ENCODE measurements at regions not wholly inside any gene's neighbourhood (a gene's known extent, or its start where the extent isn't known, plus 50 kb on each side); places are given as distances from the start of the nearest gene placed in this dataset.

GRCh38 chr11:24406389-24406788, 90.5 kb upstream of the LUZP2 start:
- Histone ChIP-seq H3K4me3 (no peak overlapping the region), H3K9me3 (replicated peaks in 1 of 3) (no peaks in the 10 kb centered on the region), H3K36me3 (replicated peaks in 1 of 2) (no peaks in the 10 kb centered on the region), H3K27ac (no peak overlapping the region), H3K4me1 (replicated peaks in 1 of 2) (no peaks in the 10 kb centered on the region), H3K27me3 (no peaks in the 10 kb centered on the region)
- DNase-seq, result no peak
- TF ChIP-seq CTCF (IDR thresholded peaks at IDR 0.05) (no peak), POLR2A (IDR thresholded peaks at IDR 0.05) (no peak)
- intact Hi-C loops (cut with DNase I), result no loop called here
- 70 to 81% (median 80%) methylated on average over 6 of the region's 6 CpGs for WGBS, 4 donors

- 92 to 96% (median 95%) methylated on average over 9 of the region's 9 CpGs for WGBS, 4 donors
- no peaks in the 10 kb centered on the region for H3K9me3 ChIP-seq (replicated peaks in 1 of 3)
- no peaks in the 10 kb centered on the region for H3K4me1 ChIP-seq (replicated peaks in 1 of 2)
- H3K27me3 ChIP-seq, result no peaks in the 10 kb centered on the region
- H3K27ac ChIP-seq, result no peak overlapping the region
- no peak for TF ChIP-seq CTCF (IDR thresholded peaks at IDR 0.05)
- no peak for TF ChIP-seq POLR2A (IDR thresholded peaks at IDR 0.05)
- intact Hi-C loops (cut with DNase I), result no loop called here
- no peak overlapping the region for H3K4me3 ChIP-seq
- H3K36me3 ChIP-seq (replicated peaks in 1 of 2), result no peaks in the 10 kb centered on the region
- DNase-seq, result no peak
These were observed 89.9 kb upstream of the LUZP2 start for GRCh38 chr11:24406980-24407379.

GRCh38 chr11:24407733-24408132, 89.1 kb upstream of the LUZP2 start:
- no peak overlapping the region for H3K4me3 ChIP-seq
- intact Hi-C loops (cut with DNase I), result no loop called here
- H3K36me3 ChIP-seq (replicated peaks in 1 of 2), result no peaks in the 10 kb centered on the region
- H3K27me3 ChIP-seq, result no peaks in the 10 kb centered on the region
- no peaks in the 10 kb centered on the region for H3K9me3 ChIP-seq (replicated peaks in 1 of 3)
- H3K4me1 ChIP-seq (replicated peaks in 1 of 2), result no peaks in the 10 kb centered on the region
- TF ChIP-seq POLR2A (IDR thresholded peaks at IDR 0.05) (no peak), CTCF (IDR thresholded peaks at IDR 0.05) (no peak)
- no peak overlapping the region for H3K27ac ChIP-seq
- DNase-seq, result no peak
- WGBS, 4 donors, result 66 to 70% (median 67%) methylated on average over 3 of the region's 3 CpGs

- Histone ChIP-seq H3K27me3 (no peaks in the 10 kb centered on the region), H3K4me1 (replicated peaks in 1 of 2) (no peaks in the 10 kb centered on the region), H3K36me3 (replicated peaks in 1 of 2) (no peaks in the 10 kb centered on the region), H3K4me3 (no peak overlapping the region), H3K27ac (no peak overlapping the region), H3K9me3 (replicated peaks in 1 of 3) (no peaks in the 10 kb centered on the region)
- no peak for DNase-seq
- TF ChIP-seq POLR2A (IDR thresholded peaks at IDR 0.05), result no peak
- no peak for TF ChIP-seq CTCF (IDR thresholded peaks at IDR 0.05)
- intact Hi-C loops (cut with DNase I), result no loop called here
These were observed 88.7 kb upstream of the LUZP2 start for GRCh38 chr11:24408202-24408601.
